PC-3 (cell line): ENCODE measurements at regions not wholly inside any gene's neighbourhood (a gene's known extent, or its start where the extent isn't known, plus 50 kb on each side); places are given as distances from the start of the nearest gene placed in this dataset.

Source experiments
- ATAC-seq: fragments of 200-7000 bp; cut with Tn5 transposase; 2 replicates; pipeline ENCODE4 v1.9.1; 2020; ENCODE audit warnings: mild to moderate bottlenecking, moderate library complexity
- BruUV-seq: library from RNA; stranded (reverse); fragments of 400-500 nt; replicated peaks from 2 replicates; lab custom pipeline; 2021; lab: Mats Ljungman, UMichigan
- CTCF ChIA-PET: fragments of 300-600 bp; sonication (Branson Sonifier 250); formaldehyde crosslinking; loops from one replicate; lab custom pipeline; 2022; ENCODE audit warnings: antibody characterized with exemption; lab: Charles Lee
- POLR2A ChIA-PET: fragments of 300-600 bp; sonication (Branson Sonifier 250); formaldehyde crosslinking; loops from one replicate; lab custom pipeline; 2022; ENCODE audit warnings: antibody characterized with exemption; ENCODE audit not compliant: unreplicated experiment; lab: Charles Lee
- DNase-seq: peaks from one replicate; pipeline ENCODE4 v3.0.0-alpha.2; 2015
- H2AFZ ChIP-seq: fragments of 300-600 bp; sonication (generic); 2 replicates; pipeline ENCODE4 v1.6.0; 2016; ENCODE audit warnings: antibody characterized with exemption, low read length
- H3F3A ChIP-seq: fragments of 300-600 bp; sonication (generic); one replicate; pipeline ENCODE4 v1.6.0; 2017; ENCODE audit warnings: antibody characterized with exemption, low read length, control low read depth, mild to moderate bottlenecking; ENCODE audit not compliant: unreplicated experiment
- H3K27ac ChIP-seq: fragments of 300-600 bp; sonication (generic); 2 replicates; pipeline ENCODE4 v1.5.1; 2016; ENCODE audit warnings: mild to moderate bottlenecking, low read length
- H3K27me3 ChIP-seq: fragments of 300-600 bp; sonication (generic); 2 replicates; pipeline ENCODE4 v1.6.1; 2016; ENCODE audit warnings: low read length, mixed read lengths
- H3K36me3 ChIP-seq: fragments of 300-600 bp; sonication (generic); 2 replicates; pipeline ENCODE4 v1.6.1; 2016; ENCODE audit warnings: low read depth, mixed run types, low read length, mixed read lengths
- H3K4me1 ChIP-seq: fragments of 300-600 bp; sonication (generic); 2 replicates; pipeline ENCODE4 v1.5.1; 2016; ENCODE audit warnings: low read length; ENCODE audit not compliant: insufficient read depth
- H3K4me2 ChIP-seq: fragments of 300-600 bp; sonication (generic); 2 replicates; pipeline ENCODE4 v1.6.0; 2016; ENCODE audit warnings: low read length
- H3K4me3 ChIP-seq: fragments of 300-600 bp; sonication (generic); 2 replicates; pipeline ENCODE4 v1.5.1; 2016; ENCODE audit warnings: mild to moderate bottlenecking, low read length, mixed read lengths
- H3K79me2 ChIP-seq: fragments of 300-600 bp; sonication (generic); 2 replicates; pipeline ENCODE4 v1.6.1; 2017; ENCODE audit warnings: low read length, mixed read lengths
- H3K9ac ChIP-seq: fragments of 300-600 bp; sonication (generic); 2 replicates; pipeline ENCODE4 v1.6.0; 2016; ENCODE audit warnings: mild to moderate bottlenecking, low read length
- H3K9me2 ChIP-seq: fragments of 300-600 bp; sonication (generic); replicated peaks from 2 replicates; pipeline ENCODE4 v1.6.1; 2016; ENCODE audit warnings: mixed run types, low read length, mixed read lengths
- H3K9me3 ChIP-seq: fragments of 300-600 bp; sonication (generic); 2 replicates; pipeline ENCODE4 v1.6.1; 2016; ENCODE audit warnings: low read length, mixed read lengths
- H4K20me1 ChIP-seq: fragments of 300-600 bp; sonication (generic); 2 replicates; pipeline ENCODE4 v1.6.1; 2016; ENCODE audit warnings: low read length, mixed read lengths
- EZH2 ChIP-seq: fragments of 300-600 bp; sonication (generic); IDR thresholded peaks from one replicate; pipeline ENCODE4 v1.6.1; 2017; ENCODE audit warnings: antibody characterized with exemption, mild to moderate bottlenecking, low read length; ENCODE audit not compliant: unreplicated experiment
- EZH2phosphoT487 ChIP-seq: fragments of 300-600 bp; sonication (generic); IDR thresholded peaks from 2 replicates; pipeline ENCODE4 v1.6.1; 2018; ENCODE audit warnings: mild to moderate bottlenecking, antibody characterized with exemption, low read length, borderline replicate concordance
- intact Hi-C: fragments of 100-400 bp; cut with micrococcal nuclease; formaldehyde crosslinking; loops from 2 replicates; pipeline ENCODE4 v1.9.0; 2023
- TF ChIP-seq, protein P1 (sequence below): fragments of 300-600 bp; sonication (generic); conservative IDR thresholded peaks from 2 replicates; pipeline ENCODE4 v1.5.1; 2017; ENCODE audit warnings: antibody characterized with exemption, low read depth, mild to moderate bottlenecking, low read length

GRCh38 chr2:66755974-66756373, 321.0 kb downstream of the MEIS1 start:
- CTCF ChIA-PET, result no interaction called here
- POLR2A ChIA-PET, result no interaction called here
- Histone ChIP-seq H2AFZ (no peak overlapping the region), H3K4me3 (no peak overlapping the region), H3F3A (no peaks in the 10 kb centered on the region), H3K79me2 (no peaks in the 10 kb centered on the region), H3K4me1 (no peaks in the 10 kb centered on the region), H3K9ac (no peak overlapping the region), H4K20me1 (no peaks in the 10 kb centered on the region), H3K36me3 (no peaks in the 10 kb centered on the region), H3K9me2 (no peaks in the 10 kb centered on the region), H3K27me3 (0 out of 2 replicates have a peak, but pooled peaks cover 4% of the 10 kb centered on the region), H3K27ac (no peak overlapping the region), H3K9me3 (no peaks in the 10 kb centered on the region), H3K4me2 (no peak overlapping the region)
- intact Hi-C loops, result no loop called here
- BruUV-seq, result no TSS peak
- ATAC-seq, result no peak
- TF ChIP-seq, protein P1, sequence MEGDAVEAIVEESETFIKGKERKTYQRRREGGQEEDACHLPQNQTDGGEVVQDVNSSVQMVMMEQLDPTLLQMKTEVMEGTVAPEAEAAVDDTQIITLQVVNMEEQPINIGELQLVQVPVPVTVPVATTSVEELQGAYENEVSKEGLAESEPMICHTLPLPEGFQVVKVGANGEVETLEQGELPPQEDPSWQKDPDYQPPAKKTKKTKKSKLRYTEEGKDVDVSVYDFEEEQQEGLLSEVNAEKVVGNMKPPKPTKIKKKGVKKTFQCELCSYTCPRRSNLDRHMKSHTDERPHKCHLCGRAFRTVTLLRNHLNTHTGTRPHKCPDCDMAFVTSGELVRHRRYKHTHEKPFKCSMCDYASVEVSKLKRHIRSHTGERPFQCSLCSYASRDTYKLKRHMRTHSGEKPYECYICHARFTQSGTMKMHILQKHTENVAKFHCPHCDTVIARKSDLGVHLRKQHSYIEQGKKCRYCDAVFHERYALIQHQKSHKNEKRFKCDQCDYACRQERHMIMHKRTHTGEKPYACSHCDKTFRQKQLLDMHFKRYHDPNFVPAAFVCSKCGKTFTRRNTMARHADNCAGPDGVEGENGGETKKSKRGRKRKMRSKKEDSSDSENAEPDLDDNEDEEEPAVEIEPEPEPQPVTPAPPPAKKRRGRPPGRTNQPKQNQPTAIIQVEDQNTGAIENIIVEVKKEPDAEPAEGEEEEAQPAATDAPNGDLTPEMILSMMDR, result no peak
- no peak for TF ChIP-seq EZH2
- no peak for TF ChIP-seq EZH2phosphoT487
- DNase-seq, result no peak

- ATAC-seq, result no peak
- DNase-seq, result no peak
- H3K9me3 ChIP-seq, result no peaks in the 10 kb centered on the region
- no peaks in the 10 kb centered on the region for H4K20me1 ChIP-seq
- no peaks in the 10 kb centered on the region for H3K9me2 ChIP-seq
- H2AFZ ChIP-seq, result no peak overlapping the region
- no peaks in the 10 kb centered on the region for H3F3A ChIP-seq
- no peak overlapping the region for H3K9ac ChIP-seq
- H3K4me2 ChIP-seq, result no peak overlapping the region
- no peaks in the 10 kb centered on the region for H3K4me1 ChIP-seq
- H3K27me3 ChIP-seq, result no peaks in the 10 kb centered on the region
- H3K36me3 ChIP-seq, result no peaks in the 10 kb centered on the region
- intact Hi-C loops, result no loop called here
- CTCF ChIA-PET, result no interaction called here
- POLR2A ChIA-PET, result no interaction called here
- no peaks in the 10 kb centered on the region for H3K79me2 ChIP-seq
- BruUV-seq, result no TSS peak
- no peak for TF ChIP-seq EZH2phosphoT487
- TF ChIP-seq, protein P1, result no peak
- no peak for TF ChIP-seq EZH2
- H3K4me3 ChIP-seq, result no peak overlapping the region
- no peak overlapping the region for H3K27ac ChIP-seq
These were observed 326.9 kb downstream of the MEIS1 start for GRCh38 chr2:66761826-66762225.

GRCh38 chr2:66762761-66763160, 327.8 kb downstream of the MEIS1 start:
- no peaks in the 10 kb centered on the region for H3K4me1 ChIP-seq
- ChIA-PET CTCF (no interaction called here), POLR2A (no interaction called here)
- no peaks in the 10 kb centered on the region for H3K9me2 ChIP-seq
- no peak overlapping the region for H3K4me3 ChIP-seq
- no peaks in the 10 kb centered on the region for H4K20me1 ChIP-seq
- TF ChIP-seq, protein P1, result no peak
- TF ChIP-seq EZH2 (no peak), EZH2phosphoT487 (no peak)
- H3F3A ChIP-seq, result no peaks in the 10 kb centered on the region
- H3K36me3 ChIP-seq, result no peaks in the 10 kb centered on the region
- intact Hi-C loops, result no loop called here
- H2AFZ ChIP-seq, result no peak overlapping the region
- H3K9ac ChIP-seq, result no peak overlapping the region
- no peak for ATAC-seq
- no peak overlapping the region for H3K4me2 ChIP-seq
- no peak for DNase-seq
- no peaks in the 10 kb centered on the region for H3K9me3 ChIP-seq
- H3K79me2 ChIP-seq, result no peaks in the 10 kb centered on the region
- H3K27me3 ChIP-seq, result no peaks in the 10 kb centered on the region
- no TSS peak for BruUV-seq
- no peak overlapping the region for H3K27ac ChIP-seq
